ENCODE measurements at regions not wholly inside any gene's neighbourhood (a gene's known extent, or its start where the extent isn't known, plus 50 kb on each side); places are given as distances from the start of the nearest gene placed in this dataset.

DNA sequence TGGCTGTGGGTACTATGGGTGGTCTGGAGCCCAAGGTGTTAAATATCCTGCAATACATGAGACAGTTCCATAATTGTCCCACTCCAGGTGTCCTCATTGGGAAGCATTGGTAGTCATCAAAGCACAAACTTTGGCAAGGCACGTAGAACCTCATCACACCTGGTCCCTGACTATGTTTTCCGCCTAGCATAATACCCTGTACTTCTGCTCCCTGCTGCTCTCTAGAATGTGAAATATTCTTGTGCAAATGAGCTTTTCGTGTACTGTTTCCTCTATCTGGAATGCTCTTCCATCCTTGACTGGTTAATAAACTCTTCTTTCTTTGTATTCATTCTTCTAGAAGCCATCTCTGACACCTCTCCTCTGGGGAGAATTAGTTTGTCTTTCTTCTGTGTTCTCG is 103.2 kb downstream of the EBLN2 start:
- TF ChIP-seq, protein P1, sequence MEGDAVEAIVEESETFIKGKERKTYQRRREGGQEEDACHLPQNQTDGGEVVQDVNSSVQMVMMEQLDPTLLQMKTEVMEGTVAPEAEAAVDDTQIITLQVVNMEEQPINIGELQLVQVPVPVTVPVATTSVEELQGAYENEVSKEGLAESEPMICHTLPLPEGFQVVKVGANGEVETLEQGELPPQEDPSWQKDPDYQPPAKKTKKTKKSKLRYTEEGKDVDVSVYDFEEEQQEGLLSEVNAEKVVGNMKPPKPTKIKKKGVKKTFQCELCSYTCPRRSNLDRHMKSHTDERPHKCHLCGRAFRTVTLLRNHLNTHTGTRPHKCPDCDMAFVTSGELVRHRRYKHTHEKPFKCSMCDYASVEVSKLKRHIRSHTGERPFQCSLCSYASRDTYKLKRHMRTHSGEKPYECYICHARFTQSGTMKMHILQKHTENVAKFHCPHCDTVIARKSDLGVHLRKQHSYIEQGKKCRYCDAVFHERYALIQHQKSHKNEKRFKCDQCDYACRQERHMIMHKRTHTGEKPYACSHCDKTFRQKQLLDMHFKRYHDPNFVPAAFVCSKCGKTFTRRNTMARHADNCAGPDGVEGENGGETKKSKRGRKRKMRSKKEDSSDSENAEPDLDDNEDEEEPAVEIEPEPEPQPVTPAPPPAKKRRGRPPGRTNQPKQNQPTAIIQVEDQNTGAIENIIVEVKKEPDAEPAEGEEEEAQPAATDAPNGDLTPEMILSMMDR (conservative IDR thresholded peaks at IDR 0.05), result no peak
- no peak overlapping the region for H3K27ac ChIP-seq

DNA sequence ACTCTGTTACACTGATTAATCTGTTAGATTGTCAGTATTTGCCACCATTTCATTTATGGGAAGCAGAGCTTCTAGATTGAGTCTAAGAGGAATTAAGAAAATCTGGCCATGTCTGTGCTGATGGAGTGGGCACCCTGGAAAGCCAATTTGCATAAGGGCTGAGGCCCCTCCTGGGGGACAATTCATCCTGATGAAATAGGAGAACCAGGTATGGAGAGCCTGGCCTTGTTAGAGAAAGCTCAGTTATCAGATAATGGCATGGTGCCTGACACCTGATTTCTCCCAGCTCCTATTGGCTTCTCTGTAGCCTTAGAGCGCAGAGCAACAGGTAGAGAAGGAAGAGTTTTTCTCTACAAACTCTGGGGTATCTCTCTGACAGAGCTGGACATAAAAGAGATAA is 114.2 kb downstream of the EBLN2 start:
- no peak overlapping the region for H3K27ac ChIP-seq
- TF ChIP-seq, protein P1 (conservative IDR thresholded peaks at IDR 0.05), result no peak

DNA sequence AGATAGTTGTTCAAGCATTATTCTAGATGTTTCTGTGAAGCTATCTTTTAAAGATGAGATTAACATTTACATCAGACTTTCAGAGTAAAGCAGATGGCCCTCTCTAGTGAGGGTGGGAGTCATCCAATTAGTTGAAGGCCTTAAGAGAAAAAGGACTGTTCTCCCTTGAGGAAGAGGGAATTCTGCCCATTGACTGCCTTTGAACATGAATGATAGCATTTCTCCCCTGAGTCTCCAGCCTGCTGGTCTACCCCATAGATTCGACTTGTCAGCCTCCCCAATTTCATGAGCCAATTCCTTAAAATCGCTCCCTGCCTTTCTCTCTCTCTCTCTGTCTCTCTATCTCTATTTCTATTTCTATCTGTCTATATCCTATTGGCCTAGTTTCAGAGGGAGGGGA is 115.5 kb downstream of the EBLN2 start:
- no peak overlapping the region for H3K27ac ChIP-seq
- TF ChIP-seq, protein P1 (conservative IDR thresholded peaks at IDR 0.05), result no peak

DNA sequence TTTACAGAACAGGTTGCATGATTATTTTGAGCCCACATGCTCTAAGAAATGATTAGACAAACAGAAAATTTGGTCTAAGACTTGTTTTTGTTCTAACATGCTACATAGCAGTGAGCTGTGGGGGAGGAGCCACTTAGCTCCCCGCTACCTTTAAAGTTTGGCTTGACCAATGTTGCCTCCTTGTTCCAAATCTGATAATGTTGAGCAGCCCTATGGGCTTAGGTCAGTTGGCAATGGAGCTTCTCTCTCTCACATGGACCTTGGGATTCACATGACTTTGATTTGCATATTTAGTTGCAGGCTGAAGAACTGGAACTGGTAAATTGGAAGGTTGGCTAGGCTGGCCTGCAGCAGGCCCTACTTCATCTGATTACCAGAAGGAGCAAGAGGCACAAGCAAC is 116.4 kb downstream of the EBLN2 start:
- TF ChIP-seq, protein P1 (conservative IDR thresholded peaks at IDR 0.05), result no peak
- no peak overlapping the region for H3K27ac ChIP-seq

DNA sequence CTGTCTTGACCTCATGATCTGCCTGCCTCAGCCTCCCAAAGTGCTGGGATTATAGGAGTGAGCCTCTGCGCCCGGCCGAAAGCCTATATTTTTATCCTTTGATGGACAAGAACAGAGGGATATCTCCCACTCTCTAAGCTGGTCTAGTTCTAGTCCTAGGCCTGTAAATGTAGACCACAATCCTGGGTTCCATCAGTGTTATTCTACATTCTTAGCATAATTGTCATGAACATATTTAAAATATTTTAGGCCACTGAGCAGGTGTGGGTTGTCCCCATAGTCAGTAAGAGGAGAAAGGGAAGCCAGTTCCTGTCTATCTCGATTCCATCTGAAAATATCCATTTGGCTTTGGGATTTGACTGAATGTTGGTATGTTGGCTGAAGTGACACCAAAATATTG is 118.1 kb downstream of the EBLN2 start:
- H3K27ac ChIP-seq, result no peak overlapping the region
- TF ChIP-seq, protein P1 (conservative IDR thresholded peaks at IDR 0.05), result no peak

DNA sequence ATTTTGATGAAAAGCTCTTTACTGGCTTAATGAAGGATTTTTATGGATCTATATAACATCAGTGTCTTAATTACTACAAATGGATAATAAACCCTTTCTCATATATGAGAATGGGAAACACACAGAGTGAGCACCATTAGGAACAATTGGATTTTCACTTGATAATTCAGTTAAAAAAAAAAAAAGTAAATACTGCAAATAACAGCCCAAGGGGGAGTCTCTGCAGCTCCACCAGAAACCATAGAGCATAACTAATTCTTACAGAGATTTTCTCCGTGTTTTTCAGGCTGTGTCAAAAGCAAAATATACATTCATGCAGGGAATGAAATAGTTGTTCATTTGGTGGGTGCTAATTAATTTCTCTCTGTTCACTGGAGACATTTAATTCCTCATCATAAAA is 125.3 kb downstream of the EBLN2 start:
- H3K27ac ChIP-seq, result no peak overlapping the region
- TF ChIP-seq, protein P1 (conservative IDR thresholded peaks at IDR 0.05), result no peak

DNA sequence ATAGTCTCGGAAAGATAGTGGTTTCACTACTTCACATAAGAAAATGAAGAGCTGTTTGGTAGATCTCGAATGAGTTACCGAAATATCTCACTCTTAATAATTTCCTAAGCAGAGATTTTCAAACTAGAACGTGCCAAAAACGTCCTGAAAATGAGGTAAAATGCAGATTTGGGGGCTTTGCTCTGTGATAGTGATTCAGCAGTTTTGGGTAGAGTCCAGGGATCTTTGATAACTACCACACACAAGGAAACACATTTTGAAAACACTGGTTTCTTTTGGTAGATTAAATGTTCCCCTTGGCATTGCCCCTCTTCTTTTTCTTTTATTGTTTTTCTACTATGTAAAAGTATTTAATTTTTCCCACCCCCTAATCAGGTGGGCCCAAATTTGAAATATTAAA is 125.9 kb downstream of the EBLN2 start:
- no peak overlapping the region for H3K27ac ChIP-seq
- TF ChIP-seq, protein P1 (conservative IDR thresholded peaks at IDR 0.05), result no peak

DNA sequence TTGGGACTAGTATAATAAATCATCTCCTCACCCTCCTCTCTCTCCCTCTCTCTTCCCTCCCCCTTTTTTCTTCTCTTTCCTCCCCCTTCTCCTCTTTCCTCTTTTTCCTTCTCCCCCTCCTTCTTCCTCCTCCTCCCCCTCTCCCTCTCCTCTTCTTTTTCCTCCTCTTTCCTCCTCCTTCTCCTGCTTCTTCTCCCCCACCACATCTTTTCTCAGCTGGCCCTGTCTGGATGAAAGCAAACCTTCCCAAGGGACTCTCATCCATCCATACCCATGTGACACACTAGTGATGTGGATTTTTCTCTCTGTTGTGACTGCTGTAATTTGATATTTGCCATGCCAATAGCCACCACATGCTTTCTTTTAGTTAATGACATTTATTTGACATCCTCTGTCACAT is 127.2 kb downstream of the EBLN2 start:
- TF ChIP-seq, protein P1 (conservative IDR thresholded peaks at IDR 0.05), result no peak
- H3K27ac ChIP-seq, result no peak overlapping the region
